Transverse colon (tissue), 3 donors: ENCODE measurements at regions not wholly inside any gene's neighbourhood (a gene's known extent, or its start where the extent isn't known, plus 50 kb on each side); places are given as distances from the start of the nearest gene placed in this dataset.

Experiments used
- CTCF ChIP-seq, 5 experiments: fragments of 200-600 bp in 3 of 5; fragments of 450-650 bp in 2 of 5; sonication (generic) in 3 of 5; IDR thresholded peaks; 1 replicate in 2 of 5; 2 replicates in 3 of 5; pipeline ENCODE4 v1.5.1; 2016 to 2017; ENCODE audit warnings: antibody characterized with exemption in 5 of 5, inconsistent platforms in 3 of 5, mild to moderate bottlenecking in 2 of 5, moderate library complexity in 1 of 5
- EP300 ChIP-seq: sonication (generic); formaldehyde crosslinking; IDR thresholded peaks from one replicate; pipeline ENCODE4 v1.6.1; 2017; ENCODE audit warnings: antibody characterized with exemption, low read depth
- POLR2A ChIP-seq: fragments of 450-650 bp; IDR thresholded peaks from one replicate; pipeline ENCODE4 v1.6.1; 2016; ENCODE audit warnings: antibody characterized with exemption, mild to moderate bottlenecking, moderate library complexity

- TF ChIP-seq POLR2A = no peak
- no peak for TF ChIP-seq EP300
- TF ChIP-seq CTCF (IDR thresholded peaks at IDR 0.05) = no peak
These were observed 61.3 kb upstream of the MXRA5 start for GRCh38 chrX:3407781-3408180.
